Fibroblast of villous mesenchyme (primary cell): ENCODE measurements at regions not wholly inside any gene's neighbourhood (a gene's known extent, or its start where the extent isn't known, plus 50 kb on each side); places are given as distances from the start of the nearest gene placed in this dataset.
A peak's percentile ranks its signal among the peaks of the same experiment; 100 is the strongest.

ENCODE experiments used
- DNase-seq: peaks from one replicate; pipeline ENCODE4 v3.0.0-alpha.2; 2010; ENCODE audit warnings: low read depth
- H3K4me3 ChIP-seq: 2 replicates; pipeline ENCODE4 v1.5.1; 2011; ENCODE audit warnings: low read depth, mild to moderate bottlenecking, low read length
- CTCF ChIP-seq: IDR thresholded peaks from 2 replicates; pipeline ENCODE4 v1.5.1; 2012; ENCODE audit warnings: low read depth, mild to moderate bottlenecking, low read length; ENCODE audit not compliant: insufficient read depth

- DNase-seq = no peak
- no peak overlapping the region for H3K4me3 ChIP-seq
- TF ChIP-seq CTCF = no peak
Observed at GRCh38 chr18:42563995-42564394, 551.5 kb downstream of the RIT2 start.

GRCh38 chr18:42564761-42565160, 550.7 kb downstream of the RIT2 start:
- no peak for DNase-seq
- no peak for TF ChIP-seq CTCF
- no peak overlapping the region for H3K4me3 ChIP-seq

GRCh38 chr18:42568773-42569172, 546.7 kb downstream of the RIT2 start:
- TF ChIP-seq CTCF = no peak

GRCh38 chr18:42574871-42575270, 540.6 kb downstream of the RIT2 start:
- DNase-seq = no peak
- no peak overlapping the region for H3K4me3 ChIP-seq
- no peak for TF ChIP-seq CTCF

More at GRCh38 chr18:42568773-42569172, 546.7 kb downstream of the RIT2 start:
- DNase-seq = no peak
- no peak overlapping the region for H3K4me3 ChIP-seq

- H3K4me3 ChIP-seq = no peak overlapping the region
- TF ChIP-seq CTCF = no peak
- DNase-seq = no peak
Observed at GRCh38 chr18:42576124-42576523, 539.4 kb downstream of the RIT2 start.

- TF ChIP-seq CTCF = no peak
- DNase-seq = peak; percentile 55
- no peak overlapping the region for H3K4me3 ChIP-seq
Observed at GRCh38 chr18:42578792-42579191, 536.7 kb downstream of the RIT2 start.

GRCh38 chr18:42582266-42582665, 533.2 kb downstream of the RIT2 start:
- DNase-seq = no peak
- TF ChIP-seq CTCF = no peak
- no peak overlapping the region for H3K4me3 ChIP-seq
